ENCODE measurements at regions not wholly inside any gene's neighbourhood (a gene's known extent, or its start where the extent isn't known, plus 50 kb on each side); places are given as distances from the start of the nearest gene placed in this dataset.

GRCh38 chr5:1701216-1701864, 98.3 kb downstream of the MRPL36 start:
- DNase-seq = no peak
- Histone ChIP-seq H3F3A (ENCODE audit: insufficient read depth, low read length) (no peaks in the 10 kb centered on the region), H4K20me1 (ENCODE audit: insufficient read depth, low read length) (no peaks in the 10 kb centered on the region)

GRCh38 chr5:1699394-1699793, 100.2 kb downstream of the MRPL36 start:
- H3K79me2 ChIP-seq (ENCODE audit: low read length) = no peaks in the 10 kb centered on the region
- no peaks in the 10 kb centered on the region for H3K36me3 ChIP-seq (replicated peaks; ENCODE audit: insufficient read depth, low read length)
- H3K4me3 ChIP-seq (ENCODE audit: low read length) = no peak overlapping the region
- H3K9ac ChIP-seq (ENCODE audit: low read length) = no peak overlapping the region
- no peak overlapping the region for H2AFZ ChIP-seq (ENCODE audit: low read length)
- no peaks in the 10 kb centered on the region for H3K9me3 ChIP-seq (replicated peaks; ENCODE audit: insufficient read depth, low read length)
- no peaks in the 10 kb centered on the region for H3K9me2 ChIP-seq (replicated peaks; ENCODE audit: insufficient read depth, low read length)
- no peaks in the 10 kb centered on the region for H3F3A ChIP-seq (ENCODE audit: insufficient read depth, low read length)
- no peak for DNase-seq
- no peaks in the 10 kb centered on the region for H3K4me1 ChIP-seq (ENCODE audit: low read length)
- H3K4me2 ChIP-seq (ENCODE audit: low read depth, low read length) = no peak overlapping the region
- H4K20me1 ChIP-seq (ENCODE audit: insufficient read depth, low read length) = no peaks in the 10 kb centered on the region
- peaks cover 31% of the 10 kb centered on the region for H3K27me3 ChIP-seq (replicated peaks; ENCODE audit: insufficient read depth, low read length)
- no peak for TF ChIP-seq EZH2 (optimal IDR thresholded peaks at IDR 0.05; ENCODE audit: low read depth, low read length)
- TF ChIP-seq CTCF (IDR thresholded peaks at IDR 0.05; ENCODE audit: low read length) = no peak
- TF ChIP-seq EZH2phosphoT487 (IDR thresholded peaks at IDR 0.05; ENCODE audit: low read length) = no peak
- H3K27ac ChIP-seq (ENCODE audit: low read length) = no peak overlapping the region

More at GRCh38 chr5:1701216-1701864, 98.3 kb downstream of the MRPL36 start:
- H3K9ac ChIP-seq (ENCODE audit: low read length) = no peak overlapping the region
- no peaks in the 10 kb centered on the region for H3K9me3 ChIP-seq (replicated peaks; ENCODE audit: insufficient read depth, low read length)
- no peaks in the 10 kb centered on the region for H3K36me3 ChIP-seq (replicated peaks; ENCODE audit: insufficient read depth, low read length)
- no peak overlapping the region for H3K4me3 ChIP-seq (ENCODE audit: low read length)
- no peaks in the 10 kb centered on the region for H3K9me2 ChIP-seq (replicated peaks; ENCODE audit: insufficient read depth, low read length)
- H2AFZ ChIP-seq (ENCODE audit: low read length) = no peak overlapping the region
- no peak for TF ChIP-seq CTCF (IDR thresholded peaks at IDR 0.05; ENCODE audit: low read length)
- TF ChIP-seq EZH2 (optimal IDR thresholded peaks at IDR 0.05; ENCODE audit: low read depth, low read length) = no peak
- H3K4me1 ChIP-seq (ENCODE audit: low read length) = no peaks in the 10 kb centered on the region
- H3K27me3 ChIP-seq (replicated peaks; ENCODE audit: insufficient read depth, low read length) = peaks cover 39% of the 10 kb centered on the region
- no peak overlapping the region for H3K4me2 ChIP-seq (ENCODE audit: low read depth, low read length)
- H3K27ac ChIP-seq (ENCODE audit: low read length) = no peak overlapping the region
- no peaks in the 10 kb centered on the region for H3K79me2 ChIP-seq (ENCODE audit: low read length)

GRCh38 chr5:1698589-1699316, 100.9 kb downstream of the MRPL36 start:
- DNase-seq = no peak
- peaks cover 25% of the 10 kb centered on the region for H3K27me3 ChIP-seq (replicated peaks; ENCODE audit: insufficient read depth, low read length)
- no peak overlapping the region for H2AFZ ChIP-seq (ENCODE audit: low read length)
- no peak overlapping the region for H3K9ac ChIP-seq (ENCODE audit: low read length)
- H3K4me2 ChIP-seq (ENCODE audit: low read depth, low read length) = no peak overlapping the region
- H3K9me3 ChIP-seq (replicated peaks; ENCODE audit: insufficient read depth, low read length) = no peaks in the 10 kb centered on the region
- H4K20me1 ChIP-seq (ENCODE audit: insufficient read depth, low read length) = no peaks in the 10 kb centered on the region
- H3K27ac ChIP-seq (ENCODE audit: low read length) = no peak overlapping the region
- H3K4me3 ChIP-seq (ENCODE audit: low read length) = no peak overlapping the region
- H3F3A ChIP-seq (ENCODE audit: insufficient read depth, low read length) = no peaks in the 10 kb centered on the region
- no peaks in the 10 kb centered on the region for H3K79me2 ChIP-seq (ENCODE audit: low read length)
- H3K36me3 ChIP-seq (replicated peaks; ENCODE audit: insufficient read depth, low read length) = no peaks in the 10 kb centered on the region
- H3K9me2 ChIP-seq (replicated peaks; ENCODE audit: insufficient read depth, low read length) = no peaks in the 10 kb centered on the region
- TF ChIP-seq EZH2phosphoT487 (IDR thresholded peaks at IDR 0.05; ENCODE audit: low read length) = no peak
- no peak for TF ChIP-seq CTCF (IDR thresholded peaks at IDR 0.05; ENCODE audit: low read length)
- TF ChIP-seq EZH2 (optimal IDR thresholded peaks at IDR 0.05; ENCODE audit: low read depth, low read length) = no peak
- no peaks in the 10 kb centered on the region for H3K4me1 ChIP-seq (ENCODE audit: low read length)
